MM.1S (cell line): ENCODE measurements at regions not wholly inside any gene's neighbourhood (a gene's known extent, or its start where the extent isn't known, plus 50 kb on each side); places are given as distances from the start of the nearest gene placed in this dataset.

Experiments used
- EZH2 ChIP-seq: fragments of 300-600 bp; sonication (generic); optimal IDR thresholded peaks from 2 replicates; pipeline ENCODE3; 2017; ENCODE audit warnings: low read depth, mild to moderate bottlenecking, antibody characterized with exemption, low read length, mixed read lengths
- TF ChIP-seq, protein P1 (sequence below): fragments of 300-600 bp; sonication (generic); IDR thresholded peaks from 2 replicates; pipeline ENCODE4 v1.5.1; 2016; ENCODE audit warnings: antibody characterized with exemption, low read length, mixed read lengths

DNA sequence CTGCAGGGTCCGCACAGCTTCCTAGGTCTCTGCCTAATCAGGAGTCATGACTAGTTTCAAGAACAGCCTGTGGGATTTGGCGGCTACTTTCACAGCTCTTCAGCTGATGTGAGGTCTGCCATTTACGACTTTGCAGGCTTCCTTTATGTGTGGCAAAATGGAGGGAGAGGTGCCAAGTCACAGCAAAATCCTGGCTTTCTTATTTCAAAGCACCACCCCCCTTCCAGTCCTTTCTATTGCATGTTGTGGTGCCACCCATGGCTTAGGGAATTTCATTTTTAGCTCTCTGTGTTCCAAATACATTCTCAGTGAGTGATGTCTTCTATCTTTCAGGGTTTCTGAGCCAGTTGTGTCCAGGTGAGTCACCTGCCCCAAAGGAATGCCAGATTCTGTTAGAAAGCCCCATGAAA, 75.1 kb upstream of the WLS start:
- no peak for TF ChIP-seq EZH2
- TF ChIP-seq, protein P1, sequence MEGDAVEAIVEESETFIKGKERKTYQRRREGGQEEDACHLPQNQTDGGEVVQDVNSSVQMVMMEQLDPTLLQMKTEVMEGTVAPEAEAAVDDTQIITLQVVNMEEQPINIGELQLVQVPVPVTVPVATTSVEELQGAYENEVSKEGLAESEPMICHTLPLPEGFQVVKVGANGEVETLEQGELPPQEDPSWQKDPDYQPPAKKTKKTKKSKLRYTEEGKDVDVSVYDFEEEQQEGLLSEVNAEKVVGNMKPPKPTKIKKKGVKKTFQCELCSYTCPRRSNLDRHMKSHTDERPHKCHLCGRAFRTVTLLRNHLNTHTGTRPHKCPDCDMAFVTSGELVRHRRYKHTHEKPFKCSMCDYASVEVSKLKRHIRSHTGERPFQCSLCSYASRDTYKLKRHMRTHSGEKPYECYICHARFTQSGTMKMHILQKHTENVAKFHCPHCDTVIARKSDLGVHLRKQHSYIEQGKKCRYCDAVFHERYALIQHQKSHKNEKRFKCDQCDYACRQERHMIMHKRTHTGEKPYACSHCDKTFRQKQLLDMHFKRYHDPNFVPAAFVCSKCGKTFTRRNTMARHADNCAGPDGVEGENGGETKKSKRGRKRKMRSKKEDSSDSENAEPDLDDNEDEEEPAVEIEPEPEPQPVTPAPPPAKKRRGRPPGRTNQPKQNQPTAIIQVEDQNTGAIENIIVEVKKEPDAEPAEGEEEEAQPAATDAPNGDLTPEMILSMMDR: no peak
